IMR-90 (cell line): ENCODE measurements at regions not wholly inside any gene's neighbourhood (a gene's known extent, or its start where the extent isn't known, plus 50 kb on each side); places are given as distances from the start of the nearest gene placed in this dataset.

ENCODE experiments used
- ATAC-seq: fragments of 200-7000 bp; cut with Tn5 transposase; 2 replicates; pipeline ENCODE4 v1.9.1; 2020; ENCODE audit warnings: low read depth, mild to moderate bottlenecking, moderate library complexity
- BruUV-seq: library from RNA; stranded (reverse); fragments of 400-500 nt; replicated peaks from 2 replicates; lab custom pipeline; 2021; lab: Mats Ljungman, UMichigan
- CTCF ChIA-PET: fragments of 300-600 bp; formaldehyde crosslinking; extraction: SDS; loops from one replicate; lab custom pipeline; 2021; ENCODE audit warnings: antibody characterized with exemption; lab: Yijun Ruan, JAX
- POLR2A ChIA-PET: fragments of 300-600 bp; sonication (Branson Sonifier 250); formaldehyde crosslinking; loops from one replicate; lab custom pipeline; 2022; ENCODE audit warnings: antibody characterized with exemption; ENCODE audit not compliant: unreplicated experiment; lab: Charles Lee
- DNase-seq: peaks from one replicate; pipeline ENCODE4 v3.0.0; 2013
- H2AFZ ChIP-seq: replicated peaks from 2 replicates; pipeline ENCODE3; 2013; ENCODE audit warnings: low read length, mild to moderate bottlenecking; ENCODE audit not compliant: poor library complexity
- H2AK5ac ChIP-seq: 2 replicates; pipeline ENCODE4 v1.6.1; 2013; ENCODE audit warnings: low read depth, low read length, inconsistent platforms
- H2AK9ac ChIP-seq: replicated peaks from 2 replicates; pipeline ENCODE3; 2013; ENCODE audit warnings: mild to moderate bottlenecking, low read depth, low read length, moderate library complexity; ENCODE audit not compliant: poor library complexity
- H2BK120ac ChIP-seq: 2 replicates; pipeline ENCODE4 v1.6.1; 2013; ENCODE audit warnings: low read depth, low read length, inconsistent platforms
- H2BK15ac ChIP-seq: 3 replicates; pipeline ENCODE4 v1.6.1; 2013; ENCODE audit warnings: low read depth, low read length, inconsistent platforms
- H2BK20ac ChIP-seq: 2 replicates; pipeline ENCODE4 v1.6.1; 2013; ENCODE audit warnings: low read depth, mild to moderate bottlenecking, inconsistent platforms, low read length, moderate library complexity
- H2BK5ac ChIP-seq: 2 replicates; pipeline ENCODE4 v1.6.1; 2013; ENCODE audit warnings: mild to moderate bottlenecking, low read depth, low read length, inconsistent platforms; ENCODE audit not compliant: poor library complexity, severe bottlenecking
- H3K14ac ChIP-seq: replicated peaks from 2 replicates; pipeline ENCODE4 v1.6.1; 2013; ENCODE audit warnings: low read depth, low read length, inconsistent platforms
- H3K18ac ChIP-seq: 2 replicates; pipeline ENCODE4 v1.6.1; 2013; ENCODE audit warnings: low read depth, low read length, control low read depth
- H3K23ac ChIP-seq: 2 replicates; pipeline ENCODE4 v1.6.1; 2013; ENCODE audit warnings: low read depth, low read length, inconsistent platforms
- H3K27ac ChIP-seq: 2 replicates; pipeline ENCODE4 v1.5.1; 2013; ENCODE audit warnings: mild to moderate bottlenecking, control low read depth, low read length; ENCODE audit not compliant: insufficient read depth
- H3K27me3 ChIP-seq: 2 replicates; pipeline ENCODE4 v1.6.1; 2013; ENCODE audit warnings: low read length; ENCODE audit not compliant: control insufficient read depth, insufficient read depth
- H3K36me3 ChIP-seq: 2 replicates; pipeline ENCODE4 v1.6.1; 2013; ENCODE audit warnings: low read length, mixed read lengths; ENCODE audit not compliant: control insufficient read depth, insufficient read depth
- H3K4ac ChIP-seq: 2 replicates; pipeline ENCODE4 v1.6.1; 2013; ENCODE audit warnings: low read depth, low read length, inconsistent platforms
- H3K4me1 ChIP-seq: 2 replicates; pipeline ENCODE4 v1.6.1; 2013; ENCODE audit warnings: low read length, mixed read lengths; ENCODE audit not compliant: control insufficient read depth, insufficient read depth
- H3K4me2 ChIP-seq: 2 replicates; pipeline ENCODE4 v1.6.1; 2013; ENCODE audit warnings: low read depth, mild to moderate bottlenecking, control low read depth, low read length, moderate library complexity
- H3K4me3 ChIP-seq: 2 replicates; pipeline ENCODE4 v1.5.1; 2013; ENCODE audit warnings: low read depth, mild to moderate bottlenecking, control low read depth, low read length, moderate library complexity; ENCODE audit not compliant: insufficient read depth
- H3K56ac ChIP-seq: 2 replicates; pipeline ENCODE4 v1.6.1; 2013; ENCODE audit warnings: low read length, inconsistent platforms; ENCODE audit not compliant: insufficient read depth; ENCODE audit errors: extremely low read depth
- H3K79me1 ChIP-seq, 2 experiments: 2 replicates each; pipeline ENCODE4 v1.6.1; 2013; ENCODE audit warnings: low read length in 2 of 2, inconsistent platforms in 1 of 2, low read depth in 1 of 2
- H3K9ac ChIP-seq: 2 replicates; pipeline ENCODE4 v1.6.1; 2013; ENCODE audit warnings: low read depth, low read length, control low read depth
- H3K9me1 ChIP-seq: 2 replicates; pipeline ENCODE4 v1.6.1; 2013; ENCODE audit warnings: low read length, inconsistent platforms; ENCODE audit not compliant: insufficient read depth
- H3K9me3 ChIP-seq: 2 replicates; pipeline ENCODE4 v1.6.1; 2013; ENCODE audit warnings: low read length; ENCODE audit not compliant: control insufficient read depth, insufficient read depth
- H4K20me1 ChIP-seq: 2 replicates; pipeline ENCODE4 v1.6.1; 2013; ENCODE audit warnings: low read length, inconsistent platforms; ENCODE audit not compliant: insufficient read depth
- H4K5ac ChIP-seq: 2 replicates; pipeline ENCODE4 v1.6.1; 2013; ENCODE audit warnings: mild to moderate bottlenecking, low read depth, low read length, control low read depth
- H4K8ac ChIP-seq, 2 experiments: 2 replicates each; pipeline ENCODE4 v1.6.1; 2013; ENCODE audit warnings: low read depth in 2 of 2, low read length in 2 of 2, control low read depth in 1 of 2, inconsistent platforms in 1 of 2
- H4K91ac ChIP-seq: 2 replicates; pipeline ENCODE4 v1.6.1; 2013; ENCODE audit warnings: low read depth, low read length, inconsistent platforms; ENCODE audit not compliant: insufficient read depth
- BHLHE40 ChIP-seq: fragments of 150-350 bp; IDR thresholded peaks from 2 replicates; pipeline ENCODE4 v1.6.1; 2016; ENCODE audit warnings: mild to moderate bottlenecking, low read depth, low read length
- CEBPB ChIP-seq: IDR thresholded peaks from 2 replicates; pipeline ENCODE4 v1.6.1; 2012; ENCODE audit warnings: low read depth, low read length, improper control_type of control experiment
- CHD1 ChIP-seq: IDR thresholded peaks from 2 replicates; pipeline ENCODE4 v1.6.1; 2012; ENCODE audit warnings: low read depth, low read length, improper control_type of control experiment
- CTCF ChIP-seq: conservative IDR thresholded peaks from 2 replicates; pipeline ENCODE4 v1.5.1; 2012; ENCODE audit warnings: mild to moderate bottlenecking, low read depth, low read length, improper control_type of control experiment
- ELK1 ChIP-seq: fragments of 150-350 bp; IDR thresholded peaks from 2 replicates; pipeline ENCODE4 v1.6.1; 2016; ENCODE audit warnings: low read depth, mild to moderate bottlenecking, low read length, moderate library complexity, borderline replicate concordance
- MAZ ChIP-seq: IDR thresholded peaks from 2 replicates; pipeline ENCODE4 v1.6.1; 2012; ENCODE audit warnings: low read depth, mild to moderate bottlenecking, low read length, improper control_type of control experiment, moderate library complexity, borderline replicate concordance
- MXI1 ChIP-seq: IDR thresholded peaks from 2 replicates; pipeline ENCODE4 v1.6.1; 2012; ENCODE audit warnings: low read depth, mild to moderate bottlenecking, low read length, moderate library complexity, borderline replicate concordance
- NFE2L2 ChIP-seq: fragments of 150-350 bp; IDR thresholded peaks from 2 replicates; pipeline ENCODE4 v1.6.1; 2016; ENCODE audit warnings: low read depth, mild to moderate bottlenecking, low read length
- RAD21 ChIP-seq: IDR thresholded peaks from 2 replicates; pipeline ENCODE4 v1.6.1; 2012; ENCODE audit warnings: low read length, improper control_type of control experiment
- RFX5 ChIP-seq: IDR thresholded peaks from 2 replicates; pipeline ENCODE4 v1.8.0; 2012; ENCODE audit warnings: low read depth, mild to moderate bottlenecking, low read length, moderate library complexity
- SMC3 ChIP-seq: fragments of 150-350 bp; IDR thresholded peaks from 2 replicates; pipeline ENCODE4 v1.6.1; 2016; ENCODE audit warnings: low read depth, mild to moderate bottlenecking, antibody characterized with exemption, low read length, moderate library complexity
- USF2 ChIP-seq: fragments of 150-350 bp; IDR thresholded peaks from 2 replicates; pipeline ENCODE4 v1.6.1; 2017; ENCODE audit warnings: mild to moderate bottlenecking, antibody characterized with exemption, low read length, low read depth
- WGBS, 2 experiments: methylation state at CpG; one replicate each; pipeline versions ENCODE4 v1.1.5 to v1.1.7; 2013; ENCODE audit warnings: missing lambda C conversion rate in 2 of 2; ENCODE audit not compliant: insufficient read length in 1 of 2; ENCODE audit errors: extremely low coverage in 2 of 2; 5-methylcytosine and 5-hydroxymethylcytosine counted together
- dilution Hi-C: fragments of 300-500 bp; cut with HindIII; formaldehyde crosslinking; loops from one replicate; pipeline ENCODE4 v1.14.3; 2018; ENCODE audit warnings: low sequenced_read_pairs; ENCODE audit not compliant: unreplicated experiment
- in situ Hi-C: fragments of 300-500 bp; cut with MboI; formaldehyde crosslinking; loops from 3 replicates; pipeline ENCODE4 v1.14.3; 2019; ENCODE audit warnings: low sequenced_read_pairs, inconsistent platforms, mixed read lengths
- intact Hi-C: fragments of 100-400 bp; cut with micrococcal nuclease; formaldehyde crosslinking; loops from 2 replicates; pipeline ENCODE4 v1.10.0; 2022

GRCh38 chr13:107275945-107276614, 708.1 kb upstream of the ARGLU1 start:
- dilution Hi-C loops (no loop called here), in situ Hi-C loops (no loop called here), intact Hi-C loops (no loop called here)
- H3K4me1 ChIP-seq = peaks cover 9% of the 10 kb centered on the region
- peak overlapping the region; percentile 66 for H4K91ac ChIP-seq
- peak overlapping the region; percentile 89; the same call in 1 of the 2 replicates for H3K14ac ChIP-seq
- H3K9me3 ChIP-seq = no peaks in the 10 kb centered on the region
- H3K36me3 ChIP-seq = no peaks in the 10 kb centered on the region
- POLR2A ChIA-PET = interaction anchor here (1.8 kb wide), 1 partner anchor 18 kb away, joined by 7 read pairs; no protein-coding TSS in a partner anchor
- H3K23ac ChIP-seq = 0 out of 2 replicates have a peak overlapping the region, but pooled peaks have one; percentile 46
- TF ChIP-seq ELK1 (no peak), CHD1 (no peak), CTCF (no peak), SMC3 (no peak), USF2 (no peak), NFE2L2 (no peak), RFX5 (no peak), MXI1 (no peak), CEBPB (no peak), MAZ (no peak), RAD21 (no peak), BHLHE40 (no peak)
- peaks cover 20 to 28% of the 10 kb centered on the region in 2 experiments for H3K79me1 ChIP-seq
- no peak overlapping the region for H3K4me2 ChIP-seq
- peak overlapping the region; percentile 78 for H4K5ac ChIP-seq
- WGBS, 2 experiments = no CpG with 5 or more reads among the region's 6 CpGs
- no peak overlapping the region for H3K4me3 ChIP-seq
- peak overlapping the region; percentile 94 for H3K18ac ChIP-seq
- peak overlapping the region; percentile 81 for H3K4ac ChIP-seq
- H2BK15ac ChIP-seq = peak overlapping the region; percentile 63; the same call in 1 of the 3 replicates
- no peak for ATAC-seq
- peak overlapping the region; percentile 42 for H2AK5ac ChIP-seq
- H3K9ac ChIP-seq = no peak overlapping the region
- peak overlapping the region in 1 of 2 experiments; percentile 79; a peak in 2 of 4 replicates for H4K8ac ChIP-seq
- no peak overlapping the region for H2AK9ac ChIP-seq
- H3K9me1 ChIP-seq = peaks cover 2% of the 10 kb centered on the region; the same call in 1 of the 2 replicates
- peak overlapping the region; percentile 48 for H2AFZ ChIP-seq
- peak overlapping the region; percentile 92; the same call in 1 of the 2 replicates for H2BK120ac ChIP-seq
- BruUV-seq = no TSS peak
- no peak for DNase-seq
- peak overlapping the region; percentile 62 for H2BK5ac ChIP-seq
- peak overlapping the region; percentile 97 for H2BK20ac ChIP-seq
- H3K56ac ChIP-seq = no peak overlapping the region
- no peaks in the 10 kb centered on the region for H4K20me1 ChIP-seq
- no peak overlapping the region for H3K27ac ChIP-seq
- H3K27me3 ChIP-seq = no peaks in the 10 kb centered on the region
- CTCF ChIA-PET = interaction anchor here (0.8 kb wide), 1 partner anchor 14 kb away, joined by 3 read pairs; no protein-coding TSS in a partner anchor
